ENCODE measurements at regions not wholly inside any gene's neighbourhood (a gene's known extent, or its start where the extent isn't known, plus 50 kb on each side); places are given as distances from the start of the nearest gene placed in this dataset.

- no peak for TF ChIP-seq HNF4G (IDR thresholded peaks at IDR 0.05; ENCODE audit: borderline replicate concordance, low read depth, low read length)
- no peak for TF ChIP-seq HNF4G (CRISPR knock-in tag; IDR thresholded peaks at IDR 0.05; ENCODE audit: borderline replicate concordance, low read depth)
- no peak for TF ChIP-seq ZBTB8A (CRISPR knock-in tag; IDR thresholded peaks at IDR 0.05; ENCODE audit: borderline replicate concordance, low read depth)
- no peak for TF ChIP-seq MXD1 (CRISPR knock-in tag; IDR thresholded peaks at IDR 0.05)
- TF ChIP-seq REST (IDR thresholded peaks at IDR 0.05; ENCODE audit: borderline replicate concordance in 1 of 2, low read depth in 1 of 2, low read length in 2 of 2): no peak
- TF ChIP-seq EP300 (IDR thresholded peaks at IDR 0.05; ENCODE audit: low read depth in 2 of 2, low read length in 2 of 2): no peak
- no peak for TF ChIP-seq EP300 (CRISPR knock-in tag; IDR thresholded peaks at IDR 0.05; ENCODE audit: borderline replicate concordance)
These were observed 394.8 kb downstream of the KIF20B start for GRCh38 chr10:90096196-90096595.

All from HepG2 (cell line).